DOHH2 (cell line): ENCODE measurements at regions not wholly inside any gene's neighbourhood (a gene's known extent, or its start where the extent isn't known, plus 50 kb on each side); places are given as distances from the start of the nearest gene placed in this dataset.

Experiments used
- EZH2phosphoT487 ChIP-seq: fragments of 200-600 bp; sonication (generic); IDR thresholded peaks from 2 replicates; pipeline ENCODE4 v1.6.1; 2017; ENCODE audit warnings: borderline replicate concordance, mild to moderate bottlenecking, antibody characterized with exemption, low read length, moderate library complexity, mixed read lengths
- TF ChIP-seq, protein P1 (sequence below): fragments of 200-600 bp; sonication (generic); IDR thresholded peaks from one replicate; pipeline ENCODE4 v1.5.1; 2014; ENCODE audit warnings: antibody characterized with exemption, mild to moderate bottlenecking, low read depth, low read length; ENCODE audit not compliant: poor library complexity, severe bottlenecking

DNA sequence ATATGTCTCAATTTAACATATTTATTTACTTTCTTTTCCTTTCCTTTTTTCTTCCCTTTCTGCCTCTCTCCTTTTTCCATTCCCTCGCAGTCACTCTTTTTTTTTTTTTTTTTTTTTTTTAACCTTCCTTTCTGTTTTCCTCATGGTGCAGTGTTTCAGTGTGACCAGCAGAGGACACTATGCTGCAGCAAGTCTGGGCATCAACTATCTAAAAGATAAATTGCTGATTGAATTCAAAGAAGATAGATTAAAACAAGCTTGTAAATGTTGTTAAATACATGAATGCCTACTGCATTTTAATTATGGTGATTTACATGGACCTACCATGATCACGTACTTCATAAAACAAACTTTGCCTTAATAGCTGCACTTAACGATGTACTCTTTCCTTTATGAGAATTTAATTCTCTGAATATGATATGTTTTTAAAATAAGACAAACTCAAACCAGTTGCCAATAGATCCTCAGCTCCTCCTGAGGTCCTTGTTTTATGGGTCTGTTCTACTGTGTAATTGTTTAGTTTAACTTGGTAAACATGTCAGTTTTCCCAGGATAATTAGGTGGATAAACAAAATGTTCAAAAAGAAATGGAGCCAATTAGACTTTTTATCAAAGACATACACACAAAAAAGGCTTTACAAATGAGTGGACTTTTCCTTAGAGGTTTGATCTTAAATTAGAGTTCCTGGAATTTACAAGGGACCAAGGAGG lies 101.0 kb upstream of the AGR3 start:
- TF ChIP-seq, protein P1, sequence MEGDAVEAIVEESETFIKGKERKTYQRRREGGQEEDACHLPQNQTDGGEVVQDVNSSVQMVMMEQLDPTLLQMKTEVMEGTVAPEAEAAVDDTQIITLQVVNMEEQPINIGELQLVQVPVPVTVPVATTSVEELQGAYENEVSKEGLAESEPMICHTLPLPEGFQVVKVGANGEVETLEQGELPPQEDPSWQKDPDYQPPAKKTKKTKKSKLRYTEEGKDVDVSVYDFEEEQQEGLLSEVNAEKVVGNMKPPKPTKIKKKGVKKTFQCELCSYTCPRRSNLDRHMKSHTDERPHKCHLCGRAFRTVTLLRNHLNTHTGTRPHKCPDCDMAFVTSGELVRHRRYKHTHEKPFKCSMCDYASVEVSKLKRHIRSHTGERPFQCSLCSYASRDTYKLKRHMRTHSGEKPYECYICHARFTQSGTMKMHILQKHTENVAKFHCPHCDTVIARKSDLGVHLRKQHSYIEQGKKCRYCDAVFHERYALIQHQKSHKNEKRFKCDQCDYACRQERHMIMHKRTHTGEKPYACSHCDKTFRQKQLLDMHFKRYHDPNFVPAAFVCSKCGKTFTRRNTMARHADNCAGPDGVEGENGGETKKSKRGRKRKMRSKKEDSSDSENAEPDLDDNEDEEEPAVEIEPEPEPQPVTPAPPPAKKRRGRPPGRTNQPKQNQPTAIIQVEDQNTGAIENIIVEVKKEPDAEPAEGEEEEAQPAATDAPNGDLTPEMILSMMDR = peak; percentile 97
- TF ChIP-seq EZH2phosphoT487 = no peak
